Fibroblast of peridontal ligament (primary cell): ENCODE measurements at regions not wholly inside any gene's neighbourhood (a gene's known extent, or its start where the extent isn't known, plus 50 kb on each side); places are given as distances from the start of the nearest gene placed in this dataset.
A peak's percentile ranks its signal among the peaks of the same experiment; 100 is the strongest.

ENCODE experiments used
- DNase-seq: peaks from one replicate; pipeline ENCODE4 v3.0.0-alpha.2; 2010; ENCODE audit errors: extremely low read depth

DNA sequence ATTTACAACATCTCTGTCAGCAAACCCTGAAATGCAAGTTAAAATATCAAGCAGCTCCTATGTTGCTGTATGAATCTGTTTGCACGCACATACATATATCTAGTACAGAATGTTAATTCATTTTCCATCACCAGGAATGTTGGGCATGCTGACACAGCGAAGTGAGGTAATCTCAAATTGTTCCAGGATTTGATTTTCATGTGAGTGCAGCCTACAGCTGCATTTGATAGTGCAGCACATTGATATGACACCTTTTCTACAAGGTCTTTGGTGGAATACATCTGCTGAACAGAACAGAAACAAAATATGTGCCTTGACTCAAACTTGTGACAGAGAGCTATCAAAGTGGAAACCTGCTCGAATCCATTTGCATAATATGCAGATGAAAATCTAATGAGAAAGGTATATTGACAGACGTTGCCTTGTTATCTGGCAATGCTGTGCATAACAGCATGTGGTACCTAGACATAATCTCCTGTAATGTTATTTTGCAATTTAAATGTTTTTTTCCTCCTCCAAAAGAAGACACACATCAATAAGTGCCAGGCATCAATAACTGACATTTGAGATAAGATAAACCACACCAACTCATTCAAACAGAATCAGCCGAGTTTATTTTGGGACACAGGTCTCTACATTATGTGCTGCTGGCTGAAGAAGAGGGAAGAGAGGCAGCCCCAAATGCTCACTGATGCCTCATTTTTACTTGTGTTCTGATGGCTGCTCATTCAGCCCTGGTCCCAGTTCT lies 512.2 kb downstream of the ZNF608 start:
- DNase-seq = peak; percentile 3

DNA sequence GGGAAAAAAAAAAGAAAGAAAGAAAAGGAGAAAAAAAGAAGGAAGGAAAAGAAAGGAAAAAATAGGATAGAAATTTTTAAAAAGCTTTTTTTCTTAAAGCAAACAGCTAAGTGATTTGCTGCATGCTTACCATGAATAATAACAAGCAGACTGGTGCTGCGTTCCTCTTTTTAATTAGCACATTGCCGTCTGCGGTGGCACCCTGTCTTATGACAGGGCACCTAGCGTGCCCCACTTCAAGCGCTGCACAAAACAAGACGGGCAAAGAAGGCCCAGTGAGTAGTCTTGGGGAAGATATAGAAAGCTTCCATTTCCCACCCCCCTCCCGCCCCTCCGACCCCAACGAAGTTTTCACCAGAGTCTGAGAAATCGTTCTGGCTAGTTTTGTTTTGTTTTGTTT lies 513.9 kb downstream of the ZNF608 start:
- no peak for DNase-seq

DNA sequence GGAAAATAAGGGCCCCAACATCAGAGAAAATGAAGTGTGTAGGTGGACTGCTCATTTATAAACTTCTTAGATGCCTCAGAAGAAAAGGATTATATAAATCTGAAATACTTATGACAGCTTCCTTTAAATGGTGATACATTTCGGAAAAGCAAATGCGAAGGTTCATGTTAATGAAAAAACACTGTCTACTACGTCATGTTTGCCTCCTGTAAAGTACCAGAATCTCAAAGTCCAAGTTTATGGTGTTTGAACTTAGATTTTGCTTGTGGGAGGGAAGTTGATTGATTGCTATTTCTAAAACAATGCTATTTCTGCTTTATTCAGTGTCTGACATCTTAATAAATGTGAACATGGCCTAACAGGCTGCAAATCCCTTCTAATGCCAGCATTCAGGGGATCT lies 514.6 kb downstream of the ZNF608 start:
- DNase-seq = no peak

DNA sequence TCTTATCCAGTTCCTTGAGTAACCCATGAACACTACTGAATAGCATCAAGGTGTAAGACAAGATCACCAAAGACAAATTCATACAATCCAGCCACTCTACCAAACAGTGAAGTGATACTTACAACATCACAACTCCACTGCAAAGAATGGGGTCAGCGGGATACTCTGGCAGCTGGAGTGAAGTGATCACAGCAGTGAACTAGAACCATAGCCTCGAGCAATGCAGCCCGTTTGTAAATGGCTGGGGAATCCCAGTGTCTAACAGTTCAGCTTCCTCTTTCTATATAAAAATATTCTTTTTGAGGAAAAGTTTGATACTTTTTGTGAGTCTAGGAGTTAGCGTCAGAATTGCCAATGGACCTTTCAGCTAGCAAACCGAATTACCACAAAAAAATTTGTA lies 515.2 kb downstream of the ZNF608 start:
- DNase-seq = no peak

DNA sequence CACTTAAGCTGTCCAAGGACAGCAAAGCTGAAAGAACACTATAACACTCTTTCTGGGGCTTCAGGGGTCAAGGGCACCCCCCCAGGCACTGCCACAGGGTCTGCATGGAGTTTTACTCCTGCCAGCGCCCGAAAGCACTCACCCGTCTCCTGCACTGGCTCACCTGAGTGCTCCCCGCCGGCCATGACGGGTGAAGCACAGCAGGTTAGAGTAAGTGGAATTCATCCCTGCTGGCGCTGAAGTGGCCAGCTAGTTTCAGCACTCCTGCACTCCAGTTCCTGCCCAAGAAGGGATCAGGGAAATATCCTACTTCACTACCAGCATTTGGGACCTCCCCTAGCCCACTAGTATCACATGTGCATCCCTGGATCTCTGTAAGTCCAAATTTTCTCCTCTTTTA lies 516.0 kb downstream of the ZNF608 start:
- DNase-seq = no peak

DNA sequence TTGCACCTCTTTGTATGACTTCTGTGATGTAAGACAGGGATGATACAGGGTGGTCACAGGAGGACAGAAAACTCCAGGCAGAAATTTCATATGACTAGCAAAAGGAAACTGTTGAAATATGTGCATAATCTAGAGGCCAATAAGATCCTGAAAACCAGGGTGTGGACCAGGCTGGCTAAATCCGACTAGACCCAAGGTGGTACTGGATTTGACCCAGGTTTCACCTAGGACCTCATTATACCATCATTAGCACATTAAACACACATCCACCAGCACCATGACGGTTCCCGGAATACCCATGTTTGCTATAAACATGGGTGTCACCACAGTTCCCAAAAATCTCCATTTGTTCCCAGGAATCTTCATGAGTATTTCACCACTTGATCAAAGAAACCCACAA lies 517.1 kb downstream of the ZNF608 start:
- no peak for DNase-seq

DNA sequence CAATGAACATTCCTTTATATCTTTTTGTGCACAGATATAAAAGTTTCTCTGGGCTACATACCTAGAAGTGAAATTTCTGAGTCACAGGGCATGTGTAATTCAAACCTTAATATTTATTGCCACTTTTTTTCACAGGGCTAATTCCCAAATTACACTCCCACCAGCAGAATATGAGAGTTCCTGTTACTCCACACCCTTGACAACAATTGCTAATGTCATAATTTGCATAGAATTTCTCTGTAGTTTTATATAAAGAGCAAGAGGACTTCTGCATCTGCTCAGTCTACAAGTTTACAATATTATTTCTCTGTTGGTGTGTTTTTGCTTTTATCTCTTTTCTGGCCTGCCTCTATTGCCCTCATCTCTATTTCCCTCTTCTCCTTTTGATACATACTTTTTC lies 518.5 kb downstream of the ZNF608 start:
- no peak for DNase-seq

DNA sequence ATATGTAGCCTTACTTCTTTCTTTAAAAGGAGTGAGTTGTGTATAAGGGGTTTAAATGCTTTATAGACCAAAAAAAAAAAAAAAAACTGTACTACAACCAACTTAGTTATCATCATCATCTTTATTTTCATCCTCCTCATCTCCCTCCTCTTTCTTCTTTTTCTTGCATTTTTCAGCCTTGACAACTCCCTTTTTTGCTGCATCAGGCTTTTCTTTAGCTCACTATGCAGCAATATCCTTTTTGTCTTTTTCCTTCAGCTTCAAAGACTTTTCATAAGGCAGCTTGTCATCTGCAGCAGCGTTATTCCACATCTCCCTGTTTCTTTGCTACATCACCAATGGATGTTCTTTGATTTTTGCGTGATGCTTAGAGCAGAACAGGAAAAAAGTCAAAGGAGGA lies 526.0 kb downstream of the ZNF608 start:
- no peak for DNase-seq

DNA sequence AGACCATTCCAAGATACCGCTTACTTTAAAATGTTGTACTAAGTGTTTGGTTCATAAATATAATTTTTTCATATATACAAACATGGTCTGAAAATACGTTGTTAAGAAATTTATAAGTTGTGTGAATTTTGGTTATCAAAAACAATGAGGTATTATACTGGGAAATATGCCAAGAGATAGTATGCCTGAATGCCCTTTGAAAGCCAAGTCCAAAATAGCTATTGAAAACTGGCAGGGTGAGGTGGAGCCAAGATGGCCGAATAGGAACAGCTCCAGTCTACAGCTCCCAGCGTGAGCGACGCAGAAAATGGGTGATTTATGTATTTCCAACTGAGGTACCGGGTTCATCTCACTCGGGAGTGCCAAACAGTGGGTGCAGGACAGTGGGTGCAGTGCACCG lies 533.5 kb downstream of the ZNF608 start:
- DNase-seq = no peak

DNA sequence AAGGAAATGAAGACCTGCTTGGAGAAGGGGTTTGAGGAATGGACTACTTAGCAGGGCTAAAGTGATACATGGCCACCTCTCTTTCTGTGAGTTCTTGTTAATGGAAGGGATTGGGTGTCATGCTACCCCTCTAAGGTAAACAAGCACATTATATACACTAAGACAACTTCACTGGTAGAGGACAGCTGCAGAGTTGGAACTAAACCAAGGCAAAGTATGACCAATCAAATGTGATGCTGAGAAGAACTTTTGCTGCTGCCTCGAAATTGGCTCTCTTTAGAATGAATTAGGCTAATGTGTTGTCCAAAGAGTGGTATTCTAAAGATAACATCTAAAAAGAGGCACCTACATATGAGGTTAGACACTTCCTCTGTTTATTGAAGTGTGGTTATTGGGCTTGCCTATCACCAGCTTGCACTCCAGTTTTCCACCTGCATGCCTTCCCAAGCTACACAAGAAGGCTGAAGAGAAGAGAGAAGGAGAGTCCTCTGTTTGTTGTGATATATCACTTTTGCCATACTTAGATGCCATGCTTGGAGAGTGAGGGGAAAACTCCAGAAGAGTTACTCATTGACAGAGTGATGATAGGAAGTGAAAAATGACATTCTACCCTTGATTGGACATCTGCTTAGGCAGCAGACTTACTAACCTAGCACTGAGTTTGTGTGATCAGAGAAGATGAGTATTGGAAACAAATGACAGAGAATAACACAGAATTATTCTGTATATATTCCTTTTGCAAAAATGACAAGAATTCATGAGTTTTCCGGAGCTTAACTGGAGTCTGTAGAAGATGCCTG lies 536.1 kb downstream of the ZNF608 start:
- no peak for DNase-seq

DNA sequence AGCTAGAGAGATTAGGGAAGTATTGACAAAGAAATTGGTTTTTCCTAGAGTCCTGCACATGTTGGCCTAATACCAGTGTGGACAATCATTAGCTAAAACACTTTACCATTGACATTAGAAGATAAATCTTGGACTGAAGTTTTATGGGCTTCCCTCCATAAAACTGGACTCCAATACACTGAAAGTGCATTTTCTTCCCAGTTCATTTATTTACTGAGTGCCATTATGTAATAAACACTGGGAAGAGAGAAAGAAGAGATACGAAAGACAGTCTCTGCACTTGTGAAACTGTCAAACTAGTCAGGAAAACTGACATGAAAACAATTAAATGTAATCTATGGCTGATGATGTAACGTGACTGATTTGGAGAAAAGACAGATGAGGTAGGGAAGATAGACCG lies 539.3 kb downstream of the ZNF608 start:
- no peak for DNase-seq

DNA sequence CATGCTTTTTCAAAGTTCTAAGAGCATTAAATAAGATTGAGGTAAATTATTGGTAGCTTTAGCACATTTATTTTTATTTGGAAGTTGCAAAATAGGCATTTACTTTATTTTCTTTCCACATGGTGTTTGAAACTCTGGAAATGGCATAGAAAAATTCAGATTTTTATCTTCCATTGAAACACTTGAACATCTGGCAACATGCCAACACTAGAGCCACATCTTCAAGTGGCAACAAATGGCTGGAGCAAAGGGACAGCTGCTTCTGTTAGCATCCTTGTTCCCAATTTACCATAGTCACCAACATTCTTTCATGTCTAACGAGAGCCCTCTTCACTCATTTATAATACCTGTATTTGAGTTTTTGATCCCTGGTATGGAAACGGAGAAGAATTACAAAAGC lies 539.9 kb downstream of the ZNF608 start:
- no peak for DNase-seq

DNA sequence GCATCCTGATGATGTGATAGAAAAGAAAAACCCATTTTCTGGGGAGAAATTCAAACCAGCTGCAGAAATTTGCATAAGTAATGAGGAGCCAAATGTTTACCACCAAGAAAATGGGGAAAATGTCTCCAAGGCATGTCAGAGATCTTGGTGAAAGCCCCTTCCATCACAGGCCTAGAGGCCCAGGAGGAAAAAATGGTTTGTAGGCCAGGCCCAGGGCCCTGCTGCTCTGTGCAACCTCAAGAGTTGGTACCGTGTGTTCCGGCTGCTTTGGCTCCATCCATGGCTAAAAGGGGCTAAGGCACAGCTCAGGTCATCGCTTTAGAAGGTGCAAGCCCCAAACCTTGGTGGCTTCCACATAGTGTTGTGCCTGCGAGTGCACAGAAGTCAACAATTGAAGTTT lies 543.1 kb downstream of the ZNF608 start:
- DNase-seq = no peak

DNA sequence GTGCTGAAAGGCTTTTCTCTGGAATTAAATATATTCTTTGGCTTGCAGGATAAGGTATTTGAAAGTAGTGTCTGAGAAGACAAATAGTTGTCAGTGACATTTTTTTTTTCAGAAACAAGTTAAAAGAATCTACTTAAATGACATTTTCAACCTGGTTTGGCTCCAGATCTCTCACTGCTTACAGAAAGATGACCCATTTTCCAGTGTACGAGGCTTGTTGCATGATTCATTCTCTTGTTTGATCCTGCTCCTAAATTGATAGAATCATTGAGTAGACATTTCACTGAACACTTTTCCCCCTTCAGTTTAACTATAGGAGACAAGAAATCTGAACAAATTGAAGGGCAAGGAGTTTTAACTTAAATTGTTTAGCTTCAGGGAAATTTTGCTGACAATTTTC lies 546.1 kb downstream of the ZNF608 start:
- DNase-seq = no peak

DNA sequence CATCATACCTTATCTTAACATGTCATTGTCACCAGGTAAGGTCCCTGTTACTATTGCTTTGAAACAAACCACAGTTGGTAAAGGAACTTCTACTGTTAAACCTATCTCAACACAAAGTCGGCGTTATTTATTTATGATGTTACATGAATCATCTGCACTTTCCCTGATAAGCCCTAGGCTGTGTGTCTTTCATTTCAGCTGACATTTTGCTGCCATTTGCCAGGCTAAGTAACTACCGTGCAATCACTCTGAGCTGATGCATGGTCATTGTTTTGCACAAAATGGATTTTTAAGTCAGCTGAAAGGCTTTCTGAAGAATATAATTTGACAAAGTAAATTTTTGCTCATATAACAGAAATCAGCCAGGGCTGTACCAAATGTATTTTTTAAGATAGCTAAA lies 546.5 kb downstream of the ZNF608 start:
- no peak for DNase-seq

DNA sequence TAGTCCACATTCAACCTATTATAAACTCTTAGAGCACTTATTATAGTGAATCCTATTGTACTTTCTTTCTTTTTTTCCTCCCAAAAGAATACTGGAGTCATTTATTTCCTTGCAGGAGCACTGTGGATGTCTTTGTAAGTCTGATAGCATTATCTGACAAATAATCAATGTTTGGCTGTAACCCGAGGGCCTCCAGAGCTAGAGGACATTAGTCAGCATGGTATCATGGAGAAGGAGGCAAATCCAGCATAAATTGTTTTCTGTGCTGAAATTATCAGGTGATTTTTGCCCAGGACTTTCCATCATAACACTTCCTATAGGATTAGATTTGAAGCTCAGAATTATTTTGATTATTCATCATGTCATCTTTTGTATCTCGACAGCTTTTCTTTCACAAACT lies 551.0 kb downstream of the ZNF608 start:
- DNase-seq = no peak

DNA sequence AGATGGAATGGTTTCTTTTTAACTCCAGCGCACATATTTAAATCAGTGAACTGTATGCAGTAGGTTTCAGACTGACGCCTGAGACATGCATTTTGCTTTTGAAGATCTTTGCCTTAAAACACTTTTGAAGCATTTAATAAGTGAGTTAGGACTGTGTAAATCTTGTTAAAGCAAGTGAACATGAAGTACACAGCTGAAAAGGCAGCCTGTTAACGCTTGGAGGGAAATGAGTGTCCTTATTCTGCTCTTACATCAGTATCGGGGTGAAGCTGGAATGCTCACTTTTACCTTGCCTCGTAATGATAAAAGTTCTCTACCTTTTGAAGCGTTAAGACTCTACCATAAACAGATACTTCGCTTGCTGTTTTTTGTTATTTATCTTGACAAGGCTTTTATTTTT lies 552.2 kb downstream of the ZNF608 start:
- DNase-seq = no peak

DNA sequence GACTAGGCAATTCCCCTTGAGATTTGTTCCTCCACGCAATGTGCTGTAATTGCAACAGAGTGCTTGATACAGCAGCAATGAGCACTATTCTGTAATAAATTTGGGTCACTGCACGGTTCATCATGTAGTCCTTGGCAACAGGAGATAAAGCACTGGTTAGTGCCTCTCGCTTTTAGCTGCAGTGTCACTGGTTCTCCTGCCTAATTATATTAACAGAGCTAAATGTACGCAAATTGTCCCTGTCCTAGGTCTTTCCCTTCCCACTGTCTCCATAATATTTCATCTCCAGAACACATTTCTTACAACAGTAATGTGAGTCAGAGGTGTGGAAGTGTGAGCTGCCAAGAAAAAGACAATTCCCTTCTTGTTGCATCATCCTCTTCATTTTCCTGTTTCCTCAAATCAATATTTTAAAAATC lies 553.1 kb downstream of the ZNF608 start:
- peak; percentile 62 for DNase-seq

DNA sequence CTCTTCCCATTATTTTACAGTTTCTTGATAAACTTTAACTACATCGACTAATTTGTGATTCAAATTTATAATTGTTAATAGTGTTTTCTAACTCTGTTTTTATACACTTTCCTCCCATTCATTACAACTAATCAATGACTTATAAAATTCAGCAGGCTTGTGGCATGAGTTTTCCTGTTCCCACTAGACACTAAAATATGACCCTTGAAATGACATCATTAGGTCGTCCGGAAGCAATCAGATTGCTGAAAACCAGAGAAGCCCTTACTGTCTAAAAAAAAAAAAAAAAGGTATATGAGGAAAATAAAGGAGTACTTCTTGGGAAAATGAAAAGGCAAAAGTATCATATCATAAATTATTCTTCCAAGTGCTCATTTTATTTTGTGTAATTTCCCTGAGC lies 553.7 kb downstream of the ZNF608 start:
- DNase-seq = no peak

DNA sequence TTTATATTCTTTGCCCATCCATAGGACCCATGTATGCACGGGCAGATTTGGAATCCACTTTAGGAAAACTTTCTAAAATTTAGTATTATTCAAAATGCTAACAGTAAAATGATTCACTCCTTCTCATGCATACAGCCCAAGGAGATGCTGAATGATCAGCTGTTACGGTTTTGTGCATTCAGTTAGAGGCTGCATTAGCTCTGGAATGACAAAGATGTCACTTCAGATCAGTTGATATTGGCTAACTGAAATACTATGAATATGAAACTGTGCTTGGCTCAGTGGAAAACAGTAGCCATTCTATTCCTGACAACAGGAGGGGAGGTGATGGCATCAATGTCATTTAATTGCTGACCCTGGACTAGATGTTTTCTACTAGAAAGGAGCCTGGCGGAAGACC lies 560.7 kb downstream of the ZNF608 start:
- DNase-seq = no peak

DNA sequence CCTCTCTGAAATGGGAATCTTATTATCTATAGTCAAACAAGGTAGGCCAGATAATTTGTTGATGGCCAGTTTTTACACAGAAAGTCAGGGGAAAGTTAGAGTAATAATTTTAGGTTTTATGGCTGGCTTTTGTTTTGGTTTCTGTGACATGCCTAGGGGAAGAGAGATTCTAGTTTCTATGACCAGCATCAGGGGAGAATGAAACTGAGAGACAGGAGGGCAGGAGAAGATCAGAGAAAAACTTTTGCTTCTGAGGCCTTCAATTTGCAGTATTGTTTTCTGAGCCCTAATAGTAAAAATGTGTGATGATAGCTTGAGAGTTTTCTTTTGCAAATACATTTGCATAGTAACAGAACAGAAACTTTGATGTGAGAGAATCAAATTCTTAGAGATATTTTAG lies 564.3 kb downstream of the ZNF608 start:
- DNase-seq = no peak

DNA sequence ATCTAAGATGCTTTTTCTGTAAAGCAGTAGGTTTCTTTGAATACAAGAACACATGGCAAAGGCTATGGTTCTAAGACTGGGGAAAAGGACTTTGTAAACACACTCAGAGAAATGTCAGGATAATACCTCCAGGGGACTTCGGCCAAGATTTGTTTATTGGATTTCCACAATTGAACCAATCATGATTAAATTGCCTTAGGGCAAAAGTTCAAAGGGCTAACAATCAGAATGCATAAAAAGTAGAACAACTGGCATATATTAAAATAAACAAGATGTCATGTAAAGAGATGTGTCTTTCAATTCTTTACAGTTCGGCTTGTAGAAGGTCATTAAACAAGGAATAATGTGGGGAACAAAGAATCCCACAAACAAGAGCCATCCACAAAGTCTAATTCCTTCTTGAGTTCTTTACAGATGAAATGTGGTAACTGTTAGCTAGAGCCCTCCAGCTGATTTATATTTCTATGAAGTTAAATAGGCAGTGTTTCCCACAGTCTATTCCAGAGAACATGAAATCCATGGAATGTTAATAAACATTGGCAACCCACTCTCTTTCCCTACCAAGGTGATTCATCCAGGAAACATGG lies 565.5 kb downstream of the ZNF608 start:
- peak; percentile 68 for DNase-seq

DNA sequence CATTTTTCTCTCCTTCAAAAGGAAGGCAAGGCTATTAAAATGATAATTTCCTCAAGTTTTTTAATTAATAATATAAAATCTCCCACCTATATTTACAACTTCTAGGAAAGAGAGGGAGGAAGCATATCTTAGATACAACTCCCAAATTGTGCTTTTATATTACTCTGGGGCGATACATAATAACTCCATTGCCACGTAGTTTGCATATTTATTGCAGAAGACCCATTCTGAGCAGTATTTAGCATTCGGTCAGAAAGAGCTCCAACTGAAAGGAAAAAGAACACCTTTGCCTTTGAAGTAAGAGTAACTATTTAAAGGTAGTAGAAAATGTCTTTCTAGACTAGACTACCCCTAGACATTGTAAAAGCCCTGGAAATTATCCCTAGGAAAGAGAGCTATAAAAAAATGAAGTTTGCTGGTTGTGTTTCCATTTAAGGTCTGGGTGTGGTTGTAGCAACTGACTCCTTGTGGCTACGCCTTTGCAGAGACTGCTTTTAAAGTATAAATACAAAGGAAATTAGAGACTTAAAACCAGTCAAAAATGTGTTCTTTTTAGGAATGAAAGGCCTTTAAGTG lies 566.1 kb downstream of the ZNF608 start:
- no peak for DNase-seq
